Fibroblast of lung (primary cell): ENCODE measurements at regions not wholly inside any gene's neighbourhood (a gene's known extent, or its start where the extent isn't known, plus 50 kb on each side); places are given as distances from the start of the nearest gene placed in this dataset.

Experiments used
- DNase-seq, 2 donors: peaks; one replicate each; pipeline versions ENCODE4 v3.0.0 to v3.0.0-alpha.2; 2010; ENCODE audit warnings: low read depth in 2 of 2
- H2AFZ ChIP-seq: 2 replicates; pipeline ENCODE4 v1.5.1; 2012; ENCODE audit warnings: low read length, control low read depth, inconsistent platforms
- H3K27ac ChIP-seq: 2 replicates; pipeline ENCODE4 v1.5.1; 2011; ENCODE audit warnings: low read length, control low read depth; ENCODE audit not compliant: insufficient read depth
- H3K27me3 ChIP-seq: 2 replicates; pipeline ENCODE4 v1.5.1; 2011; ENCODE audit warnings: mild to moderate bottlenecking, low read length; ENCODE audit not compliant: control insufficient read depth, insufficient read depth
- H3K36me3 ChIP-seq: 2 replicates; pipeline ENCODE4 v1.5.1; 2011; ENCODE audit warnings: low read length; ENCODE audit not compliant: control insufficient read depth, insufficient read depth
- H3K4me1 ChIP-seq: 2 replicates; pipeline ENCODE4 v1.5.1; 2011; ENCODE audit warnings: low read length; ENCODE audit not compliant: control insufficient read depth, insufficient read depth; ENCODE audit errors: extremely low read depth
- H3K4me2 ChIP-seq: 2 replicates; pipeline ENCODE4 v1.5.1; 2011; ENCODE audit warnings: low read length, control low read depth; ENCODE audit not compliant: insufficient read depth; ENCODE audit errors: extremely low read depth
- H3K4me3 ChIP-seq, 4 experiments: fragments of 200-600 bp in 1 of 4; sonication (generic) in 1 of 4; replicated peaks in 1 of 4; 2 replicates each; pipeline ENCODE4 v1.5.1; 2011 to 2016; ENCODE audit warnings: low read length in 4 of 4, low read depth in 3 of 4, mild to moderate bottlenecking in 3 of 4, control low read depth in 2 of 4, inconsistent platforms in 1 of 4, mixed read lengths in 1 of 4; ENCODE audit not compliant: insufficient read depth in 1 of 4; ENCODE audit errors: control extremely low read depth in 1 of 4
- H3K79me2 ChIP-seq: 2 replicates; pipeline ENCODE4 v1.5.1; 2012; ENCODE audit warnings: mild to moderate bottlenecking, low read length, inconsistent platforms; ENCODE audit not compliant: control insufficient read depth, insufficient read depth
- H3K9ac ChIP-seq: 2 replicates; pipeline ENCODE4 v1.5.1; 2011; ENCODE audit warnings: mild to moderate bottlenecking, low read length, control low read depth; ENCODE audit not compliant: insufficient read depth
- H3K9me3 ChIP-seq: 2 replicates; pipeline ENCODE4 v1.5.1; 2012; ENCODE audit warnings: low read depth, low read length; ENCODE audit not compliant: control insufficient read depth, insufficient read depth
- H4K20me1 ChIP-seq: 2 replicates; pipeline ENCODE4 v1.5.1; 2011; ENCODE audit warnings: low read length; ENCODE audit not compliant: control insufficient read depth, insufficient read depth; ENCODE audit errors: extremely low read depth
- EZH2 ChIP-seq: IDR thresholded peaks from 2 replicates; pipeline ENCODE4 v1.5.1; 2012; ENCODE audit warnings: low read length, control low read depth, mild to moderate bottlenecking; ENCODE audit errors: missing control alignments
- TF ChIP-seq, protein P1 (sequence below), 2 donors: IDR thresholded peaks in 1 of 2; conservative IDR thresholded peaks in 1 of 2; 1 replicate in 1 of 2; 2 replicates in 1 of 2; pipeline ENCODE4 v1.5.1; 2011 to 2012; ENCODE audit warnings: low read length in 2 of 2, control low read depth in 1 of 2, inconsistent platforms in 1 of 2, low read depth in 1 of 2, mild to moderate bottlenecking in 1 of 2

DNA sequence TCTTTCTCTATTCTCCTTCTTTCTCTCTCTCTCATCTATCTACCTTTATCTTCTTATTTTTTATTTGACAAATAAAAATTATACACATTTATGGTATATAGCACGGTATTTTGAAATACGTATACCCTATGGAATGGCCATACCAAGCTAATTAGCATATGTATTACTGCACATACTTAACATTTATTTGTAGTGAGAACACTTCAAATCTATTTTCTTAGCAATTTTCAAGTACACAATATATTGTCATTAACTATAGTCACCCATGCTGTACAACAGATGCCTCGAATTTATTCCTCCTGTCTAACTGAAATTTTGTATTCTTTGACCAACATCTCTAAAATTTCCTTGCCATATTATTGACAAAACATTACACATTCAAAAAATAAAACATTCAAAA, 447.1 kb downstream of the MIAT start:
- Histone ChIP-seq H3K36me3 (no peaks in the 10 kb centered on the region), H3K4me2 (no peak overlapping the region), H3K27me3 (peaks cover 21% of the 10 kb centered on the region), H3K9me3 (no peaks in the 10 kb centered on the region), H3K9ac (no peak overlapping the region), H4K20me1 (no peaks in the 10 kb centered on the region), H2AFZ (no peak overlapping the region), H3K4me1 (peaks cover 8% of the 10 kb centered on the region), H3K27ac (no peak overlapping the region), H3K79me2 (no peaks in the 10 kb centered on the region), H3K4me3 (no peak overlapping the region)
- DNase-seq: no peak
- TF ChIP-seq, protein P1, sequence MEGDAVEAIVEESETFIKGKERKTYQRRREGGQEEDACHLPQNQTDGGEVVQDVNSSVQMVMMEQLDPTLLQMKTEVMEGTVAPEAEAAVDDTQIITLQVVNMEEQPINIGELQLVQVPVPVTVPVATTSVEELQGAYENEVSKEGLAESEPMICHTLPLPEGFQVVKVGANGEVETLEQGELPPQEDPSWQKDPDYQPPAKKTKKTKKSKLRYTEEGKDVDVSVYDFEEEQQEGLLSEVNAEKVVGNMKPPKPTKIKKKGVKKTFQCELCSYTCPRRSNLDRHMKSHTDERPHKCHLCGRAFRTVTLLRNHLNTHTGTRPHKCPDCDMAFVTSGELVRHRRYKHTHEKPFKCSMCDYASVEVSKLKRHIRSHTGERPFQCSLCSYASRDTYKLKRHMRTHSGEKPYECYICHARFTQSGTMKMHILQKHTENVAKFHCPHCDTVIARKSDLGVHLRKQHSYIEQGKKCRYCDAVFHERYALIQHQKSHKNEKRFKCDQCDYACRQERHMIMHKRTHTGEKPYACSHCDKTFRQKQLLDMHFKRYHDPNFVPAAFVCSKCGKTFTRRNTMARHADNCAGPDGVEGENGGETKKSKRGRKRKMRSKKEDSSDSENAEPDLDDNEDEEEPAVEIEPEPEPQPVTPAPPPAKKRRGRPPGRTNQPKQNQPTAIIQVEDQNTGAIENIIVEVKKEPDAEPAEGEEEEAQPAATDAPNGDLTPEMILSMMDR (conservative IDR thresholded peaks at IDR 0.05 in 1 of 2, IDR thresholded peaks at IDR 0.05 in 1 of 2; ENCODE audit: low read depth in 1 of 2, low read length in 2 of 2): no peak
- no peak for TF ChIP-seq EZH2

DNA sequence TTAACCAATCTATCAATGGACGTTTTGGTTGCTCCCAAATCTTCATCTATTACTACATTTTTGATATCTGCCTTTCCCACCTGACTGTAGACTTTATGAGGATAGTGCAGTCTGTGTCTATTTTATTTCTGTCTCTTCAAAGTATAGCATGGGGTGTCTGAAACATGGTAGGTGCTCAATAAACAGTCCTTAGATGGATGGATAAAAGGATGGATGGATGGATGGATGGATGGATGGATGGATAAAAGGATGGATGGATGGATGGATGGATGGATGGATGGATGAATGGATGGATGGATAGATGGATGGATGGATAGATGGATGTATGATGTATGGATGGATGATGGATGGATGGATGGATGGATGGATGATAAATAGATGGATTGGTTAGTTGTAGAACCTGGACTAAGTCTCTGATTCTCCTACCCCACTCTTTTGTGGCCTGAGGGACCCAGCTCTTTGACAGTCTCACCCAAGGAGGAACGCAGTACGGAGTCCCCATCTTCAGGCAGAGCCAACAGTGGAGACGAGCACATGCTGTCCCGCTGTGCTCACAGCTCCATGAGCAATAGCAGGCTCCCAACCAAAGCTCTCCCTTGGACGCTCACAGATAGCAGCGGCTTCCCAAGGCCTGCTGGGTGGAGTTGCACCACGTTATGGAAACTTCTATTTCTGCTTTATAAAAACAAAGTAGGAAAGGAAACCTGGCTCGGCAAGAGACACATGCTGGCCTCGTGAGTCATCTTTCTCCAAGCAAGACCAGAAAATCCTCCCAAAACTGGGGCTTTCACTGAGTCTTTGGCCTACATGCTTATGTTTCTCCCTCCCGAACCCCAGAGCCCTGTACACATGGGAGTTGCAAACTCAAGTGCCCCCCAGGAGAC, 448.0 kb downstream of the MIAT start:
- H3K27me3 ChIP-seq: peaks cover 16% of the 10 kb centered on the region
- H3K27ac ChIP-seq: no peak overlapping the region
- no peak overlapping the region for H3K9ac ChIP-seq
- H3K36me3 ChIP-seq: no peaks in the 10 kb centered on the region
- H3K4me1 ChIP-seq: peaks cover 8% of the 10 kb centered on the region
- TF ChIP-seq, protein P1 (conservative IDR thresholded peaks at IDR 0.05 in 1 of 2, IDR thresholded peaks at IDR 0.05 in 1 of 2; ENCODE audit: low read depth in 1 of 2, low read length in 2 of 2): no peak
- TF ChIP-seq EZH2: no peak
- H4K20me1 ChIP-seq: no peaks in the 10 kb centered on the region
- no peaks in the 10 kb centered on the region for H3K9me3 ChIP-seq
- no peak overlapping the region for H3K4me3 ChIP-seq
- no peak overlapping the region for H3K4me2 ChIP-seq
- DNase-seq: peak; percentile 62 to 98
- no peaks in the 10 kb centered on the region for H3K79me2 ChIP-seq
- no peak overlapping the region for H2AFZ ChIP-seq

DNA sequence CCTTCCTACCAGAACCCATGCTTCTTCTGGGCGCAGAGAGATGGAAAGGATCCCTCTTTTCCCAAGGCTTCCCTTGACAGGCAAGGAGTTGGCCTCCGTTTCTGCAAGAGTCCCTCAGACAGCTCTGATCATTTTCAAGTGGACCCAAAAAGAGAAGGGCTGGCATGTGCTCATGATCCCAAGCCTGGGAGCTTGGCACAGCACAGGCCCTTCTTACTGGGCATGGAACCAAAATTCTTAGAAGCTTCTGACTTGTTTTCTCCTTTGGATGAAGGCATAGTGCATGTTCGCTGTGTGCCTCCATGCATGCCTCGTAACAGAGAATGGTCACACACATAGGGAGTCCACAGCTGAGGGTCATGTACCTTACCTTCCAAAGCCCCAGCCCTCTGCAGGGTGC, 449.6 kb downstream of the MIAT start:
- H3K9ac ChIP-seq: no peak overlapping the region
- H3K4me3 ChIP-seq: no peak overlapping the region
- peaks cover 5% of the 10 kb centered on the region for H3K27me3 ChIP-seq
- no peaks in the 10 kb centered on the region for H3K79me2 ChIP-seq
- no peaks in the 10 kb centered on the region for H3K36me3 ChIP-seq
- no peak overlapping the region for H2AFZ ChIP-seq
- no peaks in the 10 kb centered on the region for H3K9me3 ChIP-seq
- no peak overlapping the region for H3K4me2 ChIP-seq
- TF ChIP-seq, protein P1 (conservative IDR thresholded peaks at IDR 0.05 in 1 of 2, IDR thresholded peaks at IDR 0.05 in 1 of 2; ENCODE audit: low read depth in 1 of 2, low read length in 2 of 2): no peak
- no peak for TF ChIP-seq EZH2
- no peak overlapping the region for H3K27ac ChIP-seq
- no peaks in the 10 kb centered on the region for H4K20me1 ChIP-seq
- no peak for DNase-seq
- H3K4me1 ChIP-seq: peaks cover 18% of the 10 kb centered on the region
